22Rv1 (cell line): ENCODE measurements at regions not wholly inside any gene's neighbourhood (a gene's known extent, or its start where the extent isn't known, plus 50 kb on each side); places are given as distances from the start of the nearest gene placed in this dataset.

Source experiments
- H3K27ac ChIP-seq: fragments of 450-650 bp; 2 replicates; pipeline ENCODE4 v1.5.1; 2017
- ZFX ChIP-seq: fragments of 450-650 bp; IDR thresholded peaks from 2 replicates; pipeline ENCODE4 v1.6.1; 2017; ENCODE audit warnings: antibody characterized with exemption, borderline replicate concordance
- TF ChIP-seq, protein P1 (sequence below): fragments of 450-650 bp; IDR thresholded peaks from 2 replicates; pipeline ENCODE4 v1.5.1; 2017; ENCODE audit warnings: mild to moderate bottlenecking

DNA sequence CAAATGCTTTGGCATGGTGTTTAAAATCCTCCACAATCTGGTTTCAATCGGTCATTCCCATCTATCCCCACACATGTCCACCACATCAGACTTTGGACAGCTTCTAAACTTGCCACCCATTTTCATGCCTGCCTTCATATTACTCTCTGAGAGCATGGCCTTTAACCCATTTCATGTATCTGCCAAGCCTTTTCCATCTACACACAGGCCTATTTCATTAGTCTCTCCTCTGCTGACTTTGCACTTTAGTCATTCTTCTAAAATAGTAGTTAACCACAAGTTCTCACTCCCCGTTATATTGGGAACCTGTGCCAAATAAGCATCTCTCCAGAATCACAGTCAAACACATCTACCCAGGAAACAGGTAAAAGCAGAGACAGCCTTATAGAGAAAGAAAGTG lies 142.2 kb downstream of the MZT1 start:
- TF ChIP-seq, protein P1, sequence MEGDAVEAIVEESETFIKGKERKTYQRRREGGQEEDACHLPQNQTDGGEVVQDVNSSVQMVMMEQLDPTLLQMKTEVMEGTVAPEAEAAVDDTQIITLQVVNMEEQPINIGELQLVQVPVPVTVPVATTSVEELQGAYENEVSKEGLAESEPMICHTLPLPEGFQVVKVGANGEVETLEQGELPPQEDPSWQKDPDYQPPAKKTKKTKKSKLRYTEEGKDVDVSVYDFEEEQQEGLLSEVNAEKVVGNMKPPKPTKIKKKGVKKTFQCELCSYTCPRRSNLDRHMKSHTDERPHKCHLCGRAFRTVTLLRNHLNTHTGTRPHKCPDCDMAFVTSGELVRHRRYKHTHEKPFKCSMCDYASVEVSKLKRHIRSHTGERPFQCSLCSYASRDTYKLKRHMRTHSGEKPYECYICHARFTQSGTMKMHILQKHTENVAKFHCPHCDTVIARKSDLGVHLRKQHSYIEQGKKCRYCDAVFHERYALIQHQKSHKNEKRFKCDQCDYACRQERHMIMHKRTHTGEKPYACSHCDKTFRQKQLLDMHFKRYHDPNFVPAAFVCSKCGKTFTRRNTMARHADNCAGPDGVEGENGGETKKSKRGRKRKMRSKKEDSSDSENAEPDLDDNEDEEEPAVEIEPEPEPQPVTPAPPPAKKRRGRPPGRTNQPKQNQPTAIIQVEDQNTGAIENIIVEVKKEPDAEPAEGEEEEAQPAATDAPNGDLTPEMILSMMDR: no peak

DNA sequence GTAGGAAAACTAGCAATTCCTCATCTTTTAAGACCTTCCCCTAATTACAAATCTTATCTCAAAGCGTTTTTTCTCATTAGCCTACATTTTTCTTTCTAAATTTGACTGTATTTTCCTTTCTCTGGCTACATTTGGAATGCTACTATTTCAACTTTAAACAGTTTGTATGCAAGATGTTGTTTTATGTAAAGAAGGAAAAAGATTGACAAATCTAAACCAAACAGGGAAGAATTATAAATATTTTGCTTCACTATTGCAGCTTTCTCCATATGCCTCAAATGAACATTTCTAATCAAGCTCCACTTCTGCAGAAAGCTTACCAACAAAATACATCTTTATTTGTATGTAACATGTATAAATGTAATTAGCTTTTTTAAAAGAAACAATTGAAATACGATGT lies 156.2 kb downstream of the MZT1 start:
- H3K27ac ChIP-seq: no peak overlapping the region
- TF ChIP-seq, protein P1: no peak
- no peak for TF ChIP-seq ZFX

More for the DNA sequence above, 142.2 kb downstream of the MZT1 start:
- no peak overlapping the region for H3K27ac ChIP-seq

DNA sequence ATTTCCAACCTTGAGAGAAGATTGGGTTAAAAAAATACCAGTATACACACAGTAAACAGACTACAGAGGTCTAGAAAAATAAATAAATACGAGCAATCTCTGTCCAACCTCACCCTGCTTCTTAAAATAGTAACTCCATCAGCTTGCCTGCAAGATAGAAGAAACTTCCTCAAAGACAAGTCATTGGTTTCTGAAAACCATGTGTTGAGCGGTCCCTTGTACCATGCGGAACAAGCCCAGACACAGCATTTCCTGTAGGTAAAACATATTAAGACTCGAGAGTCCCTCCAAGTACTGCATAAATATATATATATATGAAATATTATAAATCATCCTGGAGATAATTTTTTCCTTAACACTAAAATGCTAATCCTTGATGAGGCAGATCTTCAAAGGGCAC lies 157.4 kb downstream of the MZT1 start:
- H3K27ac ChIP-seq: no peak overlapping the region

DNA sequence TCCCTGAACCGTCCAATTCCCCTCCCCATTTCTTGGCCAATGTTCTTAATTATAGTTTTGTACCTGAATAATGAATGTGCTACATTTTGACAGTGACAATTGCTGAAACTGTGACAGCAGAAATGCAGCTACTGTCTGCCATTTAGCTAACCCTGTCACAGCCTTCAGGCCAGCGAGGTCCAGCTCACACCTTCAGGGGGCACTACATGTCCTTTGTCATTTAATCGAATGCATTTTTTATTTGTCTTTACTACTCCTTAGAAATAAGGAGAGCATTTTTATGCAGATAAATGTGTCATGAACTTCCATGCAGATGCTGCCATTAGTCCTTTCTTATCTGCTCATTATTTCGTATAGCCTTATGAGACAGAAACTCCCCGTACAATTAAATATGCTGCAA lies 159.9 kb downstream of the MZT1 start:
- TF ChIP-seq ZFX: no peak
- TF ChIP-seq, protein P1: peak; percentile 11; the same call in 1 of the 2 replicates
- no peak overlapping the region for H3K27ac ChIP-seq

More for the DNA sequence above, 157.4 kb downstream of the MZT1 start:
- no peak for TF ChIP-seq ZFX
- TF ChIP-seq, protein P1: no peak

DNA sequence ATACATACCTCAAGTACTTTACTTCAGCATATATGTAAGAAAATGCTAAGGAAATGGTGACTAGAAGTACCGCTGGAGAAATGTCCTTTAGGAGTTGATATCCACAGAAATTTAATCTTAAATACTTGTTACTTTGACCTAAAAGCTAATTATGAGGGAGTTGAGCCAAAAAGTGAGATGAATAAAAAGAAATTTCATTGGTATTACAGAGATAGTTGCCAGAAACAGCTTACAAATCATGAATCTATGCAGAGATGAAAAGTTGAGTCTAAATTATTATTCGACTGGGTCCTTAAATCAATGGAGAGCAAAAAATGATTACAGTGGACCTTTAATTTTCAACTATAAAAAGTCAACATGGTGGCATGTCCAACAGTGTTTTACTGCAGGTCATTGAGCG lies 160.9 kb downstream of the MZT1 start:
- no peak overlapping the region for H3K27ac ChIP-seq
- TF ChIP-seq ZFX: no peak
- TF ChIP-seq, protein P1: no peak

DNA sequence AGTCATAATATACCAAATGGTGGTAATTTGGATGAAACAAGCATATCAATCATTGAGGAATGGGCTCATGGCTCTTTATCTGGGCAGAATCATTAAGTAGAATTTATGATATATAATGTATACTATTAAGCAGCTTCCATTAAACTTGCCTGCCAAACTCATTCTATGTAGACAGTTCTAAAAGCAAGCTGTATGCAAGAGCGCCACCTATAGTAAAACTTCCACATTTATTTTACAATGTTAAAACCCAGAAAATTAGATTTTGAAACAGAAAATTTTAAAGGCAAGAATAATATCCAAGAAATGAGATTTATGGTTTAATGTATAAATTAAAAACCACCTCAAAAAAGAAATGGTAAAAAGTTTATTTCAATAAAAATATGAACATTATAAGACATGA lies 161.5 kb downstream of the MZT1 start:
- H3K27ac ChIP-seq: no peak overlapping the region
- no peak for TF ChIP-seq ZFX
- TF ChIP-seq, protein P1: peak; percentile 87

DNA sequence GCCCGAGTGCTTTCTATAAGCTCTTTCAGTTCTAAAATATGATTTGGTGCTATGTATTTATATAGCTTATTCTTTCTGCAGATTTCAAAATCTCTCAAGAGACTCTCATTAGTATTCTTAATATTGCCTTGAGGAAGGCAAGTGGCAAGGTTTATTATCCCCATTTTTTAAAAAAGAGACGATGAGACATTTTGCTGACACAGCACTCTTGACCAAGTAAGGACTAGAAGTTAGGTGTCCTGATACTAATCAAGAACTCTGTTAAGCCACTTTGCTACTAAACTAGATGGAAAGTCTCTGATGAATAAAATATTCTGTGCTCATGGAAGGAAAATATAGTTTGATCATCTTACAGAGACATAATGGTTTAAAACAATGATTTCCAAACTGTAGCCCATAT lies 164.7 kb downstream of the MZT1 start:
- no peak for TF ChIP-seq ZFX
- TF ChIP-seq, protein P1: no peak
- no peak overlapping the region for H3K27ac ChIP-seq
